ENCODE measurements at regions not wholly inside any gene's neighbourhood (a gene's known extent, or its start where the extent isn't known, plus 50 kb on each side); places are given as distances from the start of the nearest gene placed in this dataset.
A peak's percentile ranks its signal among the peaks of the same experiment; 100 is the strongest.

DNA sequence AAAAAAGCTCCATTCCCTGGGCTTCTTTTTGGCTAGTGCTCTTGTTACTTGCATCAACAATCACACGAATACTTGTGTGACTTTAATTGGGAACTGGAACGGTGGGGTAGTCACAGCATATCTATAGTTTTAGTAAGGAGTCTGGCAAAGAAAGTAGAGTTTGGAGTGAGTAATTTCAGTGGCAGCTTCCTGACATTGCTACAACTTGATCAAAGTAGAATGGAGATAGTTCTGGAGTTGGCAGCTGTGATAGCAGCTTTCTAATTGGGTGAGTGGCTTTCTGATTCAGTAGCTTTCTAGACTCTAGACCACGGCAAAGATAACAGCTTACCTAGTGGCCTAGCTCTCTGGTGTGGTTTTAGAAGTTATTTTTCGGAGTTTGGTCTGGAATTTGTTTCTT, 475.0 kb downstream of the TUSC7 start:
- DNase-seq = no peak

DNA sequence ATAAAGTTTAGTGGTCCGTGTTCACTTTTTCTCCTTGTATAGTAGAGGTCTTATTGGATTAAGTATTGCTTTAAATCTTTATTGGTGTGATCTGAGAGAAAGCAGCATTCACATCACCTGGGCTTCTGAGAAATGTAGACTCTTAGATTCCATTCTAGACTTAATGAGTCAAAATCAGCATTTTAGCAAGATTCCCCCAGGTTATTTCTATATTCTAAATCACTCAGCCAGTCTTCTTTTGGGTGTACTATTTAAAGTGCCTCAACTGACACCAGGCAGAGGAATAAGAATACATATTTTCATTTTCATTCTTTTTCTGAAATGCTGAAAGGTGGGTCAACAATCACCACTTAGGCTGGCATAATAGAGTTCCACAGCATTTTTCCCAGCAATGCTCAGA, 481.7 kb downstream of the TUSC7 start:
- no peak for DNase-seq

DNA sequence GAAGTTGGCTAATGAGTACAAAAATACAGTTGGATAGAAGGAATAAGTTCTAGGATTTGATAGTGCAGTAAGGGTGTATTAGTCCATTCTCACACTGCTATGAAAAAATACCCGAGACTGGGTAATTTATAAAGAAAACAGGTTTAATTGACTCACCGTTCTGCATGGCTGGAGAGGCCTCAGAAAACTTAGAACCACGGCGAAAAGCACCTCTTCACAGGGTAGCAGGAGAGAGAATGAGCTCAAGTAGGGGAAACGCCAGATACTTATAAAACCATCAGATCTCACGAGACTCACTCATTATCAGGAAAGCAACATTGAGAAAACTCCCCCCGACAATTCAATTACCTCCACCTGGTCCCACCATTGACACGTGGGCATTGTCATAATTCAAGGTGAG, 483.3 kb downstream of the TUSC7 start:
- DNase-seq = no peak

DNA sequence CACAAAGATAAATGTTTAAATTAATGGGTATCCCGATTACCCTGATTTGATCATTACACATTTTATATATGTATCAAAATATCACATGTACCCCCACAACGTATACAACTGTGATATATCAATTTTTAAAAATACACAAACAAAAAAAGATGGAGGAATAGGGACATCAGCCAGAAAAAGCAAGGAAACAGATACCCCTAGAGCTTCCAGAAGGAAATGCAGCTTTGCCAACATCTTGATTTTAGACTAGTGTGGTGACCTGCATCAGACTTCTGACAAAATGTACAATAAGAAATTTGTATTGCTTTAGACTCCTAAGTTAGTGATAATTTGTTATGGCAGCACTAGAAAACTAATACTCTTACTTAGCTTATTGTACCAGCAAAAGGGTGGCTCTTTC, 483.8 kb downstream of the TUSC7 start:
- DNase-seq = no peak

DNA sequence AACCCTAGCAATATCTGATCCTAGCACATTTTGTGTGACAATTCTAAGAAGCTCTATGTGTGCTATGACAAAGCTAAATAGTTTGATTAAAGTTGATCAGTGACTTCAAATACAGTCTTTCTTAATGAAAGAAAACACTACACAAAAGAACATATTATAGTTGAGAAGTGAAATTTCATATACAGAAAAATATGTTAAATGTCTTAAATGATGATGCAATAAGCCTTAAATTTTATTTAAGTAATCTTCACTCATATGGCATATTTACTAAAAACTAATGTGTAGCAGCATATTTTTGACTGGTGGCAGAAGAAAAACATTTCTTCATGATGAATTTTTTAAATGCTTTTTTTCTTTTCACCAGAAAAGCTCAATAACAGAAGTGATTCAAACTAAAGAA, 485.5 kb downstream of the TUSC7 start:
- DNase-seq = no peak

DNA sequence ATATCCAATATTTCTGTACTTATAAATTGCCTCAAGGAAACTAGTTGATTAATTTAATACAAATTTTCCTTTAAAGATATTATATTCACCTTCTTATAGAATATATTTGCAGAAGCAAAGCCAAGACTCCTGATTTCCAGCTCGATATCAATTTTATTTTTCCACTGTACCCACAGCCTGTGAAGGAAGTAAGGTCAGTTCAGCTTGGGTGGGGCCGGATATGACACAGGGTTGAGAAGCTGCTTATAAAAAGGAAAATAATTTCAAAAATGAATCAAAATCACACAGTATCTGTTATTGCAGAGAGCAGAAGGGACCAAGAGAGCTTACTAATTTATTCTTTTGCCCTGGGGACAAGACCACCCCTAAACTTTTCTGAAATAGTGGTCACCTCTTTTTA, 491.4 kb downstream of the TUSC7 start:
- no peak for DNase-seq

DNA sequence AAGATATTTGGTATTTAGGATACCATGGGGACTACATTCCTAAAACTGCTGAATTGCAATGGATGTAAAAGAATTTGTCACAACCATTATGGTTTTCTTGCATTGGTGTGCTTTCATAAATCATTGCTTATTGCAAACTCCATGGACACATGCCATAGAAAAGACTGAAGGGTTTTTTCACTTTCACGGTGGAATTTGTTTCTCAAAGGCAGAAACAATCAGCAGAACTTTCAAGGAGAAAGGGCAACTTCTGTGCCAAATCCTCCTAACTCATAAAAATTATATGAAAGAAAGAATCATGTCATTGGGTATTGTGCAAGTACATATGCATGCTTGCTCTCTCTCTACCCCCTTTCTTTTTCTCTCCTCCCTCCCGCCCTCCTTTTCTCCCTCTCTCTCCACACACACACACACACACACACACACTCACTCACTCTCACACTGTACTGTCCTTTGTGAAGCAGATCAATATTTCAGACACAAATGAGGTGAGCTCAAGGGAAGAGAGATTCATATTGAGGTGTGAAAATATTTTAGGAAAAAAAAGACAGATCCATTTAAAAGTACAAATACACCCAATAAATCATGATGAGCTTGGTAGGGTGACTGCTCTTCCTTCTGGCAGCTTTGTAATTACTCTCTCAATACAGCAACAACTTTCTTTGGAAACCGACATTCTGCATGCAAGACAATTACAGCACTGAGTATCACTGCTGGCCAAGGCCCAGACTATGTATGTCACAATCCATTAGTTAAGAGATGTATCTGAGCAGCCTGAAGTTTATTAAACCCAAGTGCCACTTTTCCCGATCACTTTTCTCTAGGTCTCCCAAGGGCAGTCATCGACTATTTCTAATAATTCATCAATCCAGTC, 492.6 kb downstream of the TUSC7 start:
- DNase-seq = peak; percentile 6

DNA sequence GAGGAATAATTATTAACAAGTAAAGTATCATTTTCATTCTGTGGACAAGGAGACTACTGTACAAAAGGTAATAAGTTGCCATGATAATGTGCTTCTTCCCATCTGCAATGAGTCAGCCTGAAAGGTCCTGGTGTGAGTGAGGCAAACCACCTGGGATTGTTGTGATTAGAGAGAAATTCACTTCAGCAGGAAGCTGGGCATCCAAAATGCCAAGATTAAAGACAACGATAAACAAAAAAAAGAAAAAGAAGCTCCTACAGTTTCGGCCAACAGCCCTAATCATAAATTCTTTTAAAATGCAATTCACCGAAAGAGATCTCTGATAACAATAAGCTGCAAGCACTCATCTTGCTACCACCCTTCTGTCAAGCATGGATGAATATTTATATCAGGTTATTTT, 507.8 kb downstream of the TUSC7 start:
- DNase-seq = no peak

DNA sequence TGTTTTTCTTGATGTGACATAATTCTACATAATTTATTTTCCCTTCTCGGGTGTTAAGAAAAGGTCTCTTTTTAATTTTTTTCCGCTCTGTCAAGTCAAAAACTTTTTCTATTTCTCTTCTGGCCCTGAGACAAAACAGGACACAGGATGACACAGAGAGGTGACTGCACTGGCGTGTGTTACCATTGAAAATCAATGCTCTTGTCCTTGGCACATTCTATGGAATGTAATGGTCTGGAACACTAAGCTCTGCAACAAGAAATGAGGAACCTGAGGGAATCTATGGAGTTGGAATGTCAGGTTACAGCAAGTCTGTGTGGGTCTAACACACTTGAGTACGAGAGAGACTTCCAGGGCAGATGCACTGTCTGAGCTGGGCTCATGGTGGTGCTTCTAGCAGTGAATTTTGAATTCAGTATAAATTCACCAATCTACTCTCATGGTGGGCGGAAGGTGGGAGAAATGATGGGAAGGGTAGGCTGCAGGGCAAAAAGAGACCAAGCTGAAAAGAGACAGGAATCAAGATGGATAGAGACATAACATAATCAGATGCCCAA, 508.3 kb downstream of the TUSC7 start:
- no peak for DNase-seq

DNA sequence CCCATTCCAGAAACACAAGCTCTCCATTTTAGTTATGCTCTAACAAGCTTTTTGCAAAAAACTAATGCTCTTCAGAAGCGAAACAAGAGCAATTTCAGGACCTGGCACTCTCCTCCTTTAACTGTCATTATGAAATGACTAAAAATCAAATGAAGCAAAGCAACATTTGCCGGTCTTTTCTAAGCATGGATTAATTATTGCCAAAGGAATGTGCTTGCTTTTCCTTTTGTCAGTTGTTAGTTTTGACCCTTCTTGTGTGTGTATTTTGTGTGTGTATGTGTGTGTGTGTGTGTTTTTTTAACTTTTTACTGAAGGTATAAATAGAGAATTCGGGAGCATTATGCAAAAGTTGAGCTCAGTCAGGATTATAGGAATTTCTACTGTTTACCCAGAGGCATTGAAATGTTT, 509.1 kb downstream of the TUSC7 start:
- DNase-seq = peak; percentile 19

DNA sequence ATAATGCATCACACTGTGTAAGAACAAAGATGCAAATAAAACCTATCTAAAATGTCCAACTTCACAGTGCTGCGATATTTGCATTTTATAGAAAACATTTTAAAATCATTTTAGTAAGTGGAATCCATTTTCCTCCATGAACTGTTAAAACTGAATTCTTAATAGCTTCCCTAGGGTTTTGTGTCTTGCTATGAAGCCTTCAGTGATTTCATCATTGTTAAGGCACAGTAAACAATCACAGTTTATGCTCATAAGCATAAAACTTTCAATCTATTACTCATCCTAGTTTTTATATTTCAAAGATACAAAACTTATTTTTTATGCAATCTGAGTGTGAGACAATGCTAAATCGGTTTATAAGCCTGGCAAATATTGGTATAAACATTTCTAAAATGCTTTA, 509.7 kb downstream of the TUSC7 start:
- DNase-seq = no peak

DNA sequence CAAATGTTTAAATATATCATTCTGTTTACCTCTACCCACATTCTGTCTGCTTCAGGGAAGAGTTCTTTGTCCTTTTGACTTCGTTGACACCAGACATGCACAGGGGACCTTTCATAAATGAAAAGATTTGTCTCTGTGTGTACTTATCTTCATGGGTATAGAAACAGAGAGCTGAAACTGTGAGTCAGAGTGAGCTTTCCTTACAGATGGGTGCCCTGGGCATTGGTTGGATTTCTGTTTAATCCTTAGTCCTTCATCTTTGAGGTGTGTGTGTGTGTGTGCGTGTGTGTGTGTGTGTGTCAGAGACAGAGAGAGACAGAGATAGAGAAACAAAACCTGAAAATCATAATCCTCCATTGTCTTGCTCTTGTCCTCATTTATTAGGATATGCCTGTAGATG, 517.4 kb downstream of the TUSC7 start:
- DNase-seq = no peak

DNA sequence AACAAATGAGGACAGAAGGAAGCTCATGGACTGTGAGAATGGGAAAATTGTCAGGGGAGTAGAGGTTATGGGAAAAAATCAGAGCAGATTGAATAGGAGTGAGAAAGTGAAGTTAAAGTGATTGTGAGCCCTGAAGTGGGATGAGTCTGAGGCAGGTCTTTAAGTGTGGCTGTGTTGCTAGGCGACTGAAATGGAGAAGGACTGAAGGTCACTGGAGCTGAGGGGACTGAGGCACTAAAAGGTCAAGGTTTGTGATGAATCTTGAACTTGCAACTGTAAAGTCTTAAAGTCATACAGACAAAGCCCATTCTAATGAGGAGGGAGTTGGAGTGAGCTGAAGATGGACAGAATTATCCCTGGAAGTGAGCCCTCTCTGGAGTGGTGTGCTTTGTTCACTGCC, 518.9 kb downstream of the TUSC7 start:
- DNase-seq = no peak

DNA sequence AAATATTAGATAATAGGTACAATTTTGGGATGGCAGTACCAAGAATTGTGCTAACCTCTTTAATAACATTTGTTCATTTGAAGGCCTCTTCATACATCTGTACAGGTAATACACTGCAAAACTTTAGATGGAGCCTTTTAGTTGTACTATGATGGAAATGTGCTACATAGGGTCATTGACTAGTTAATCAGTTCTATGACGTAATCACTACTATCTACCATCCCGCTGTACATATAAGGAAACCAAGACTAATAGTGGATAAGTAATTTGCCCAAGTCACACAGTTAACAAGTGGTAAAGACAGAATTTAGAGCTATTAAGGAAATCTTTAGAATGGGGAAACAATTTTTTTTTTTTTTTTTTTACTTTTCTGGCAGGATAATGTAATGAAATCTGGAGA, 521.3 kb downstream of the TUSC7 start:
- DNase-seq = no peak

DNA sequence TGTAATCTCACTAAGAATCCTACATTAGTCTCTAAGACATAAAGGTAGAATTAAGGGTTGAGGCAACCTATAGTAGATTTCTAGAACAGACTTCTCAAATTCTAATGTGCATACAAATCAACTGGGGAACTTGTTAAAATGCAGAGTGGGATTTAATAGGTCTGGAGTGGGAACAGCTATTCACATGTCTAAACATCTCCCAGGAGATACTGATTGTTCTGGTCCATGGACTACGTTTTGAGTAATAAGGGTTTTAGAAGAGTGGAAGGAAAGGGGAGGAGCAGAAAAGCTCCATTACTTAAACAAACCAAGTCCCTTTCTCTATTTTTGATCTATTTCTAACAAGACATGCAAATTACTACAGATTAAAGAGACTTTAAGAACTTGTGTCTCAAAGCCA, 524.8 kb downstream of the TUSC7 start:
- no peak for DNase-seq

DNA sequence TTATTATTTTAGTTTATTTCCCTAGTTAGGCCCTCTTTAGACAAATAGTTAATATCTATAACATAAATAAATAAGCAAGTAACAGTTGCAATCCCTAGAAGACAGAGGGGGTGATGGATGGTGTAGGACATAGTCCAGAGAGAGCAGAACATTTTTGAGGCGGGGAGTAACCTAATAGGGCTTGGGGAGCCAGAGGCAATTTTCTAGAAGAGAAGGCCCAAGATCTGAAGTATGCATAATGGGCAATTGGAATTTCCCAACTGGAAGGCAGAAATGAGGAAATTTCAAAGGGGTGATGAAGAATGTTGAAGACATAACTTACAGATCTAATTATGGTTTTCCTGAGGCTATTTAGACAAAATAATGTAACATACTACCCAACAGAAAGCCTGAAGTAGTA, 525.7 kb downstream of the TUSC7 start:
- no peak for DNase-seq

DNA sequence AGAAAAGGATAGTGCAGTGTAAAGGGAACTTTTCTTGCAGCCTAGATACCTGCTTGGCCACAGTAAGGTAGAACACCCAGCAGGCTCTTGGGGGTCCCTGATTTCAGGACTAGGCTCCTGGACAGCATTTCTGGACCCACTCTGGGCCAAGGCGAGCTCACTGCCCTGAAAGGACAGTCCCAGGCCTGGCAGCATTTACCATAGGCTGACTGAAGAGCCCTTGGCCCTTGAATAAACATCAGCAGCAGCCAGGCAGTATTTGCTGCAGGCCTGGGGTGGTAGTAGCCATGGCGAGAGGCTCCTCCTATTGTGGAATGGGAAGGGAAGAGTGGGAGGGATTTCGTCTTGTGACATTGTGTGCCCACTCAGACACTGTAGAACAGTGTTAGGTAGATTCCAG, 529.2 kb downstream of the TUSC7 start:
- DNase-seq = no peak

DNA sequence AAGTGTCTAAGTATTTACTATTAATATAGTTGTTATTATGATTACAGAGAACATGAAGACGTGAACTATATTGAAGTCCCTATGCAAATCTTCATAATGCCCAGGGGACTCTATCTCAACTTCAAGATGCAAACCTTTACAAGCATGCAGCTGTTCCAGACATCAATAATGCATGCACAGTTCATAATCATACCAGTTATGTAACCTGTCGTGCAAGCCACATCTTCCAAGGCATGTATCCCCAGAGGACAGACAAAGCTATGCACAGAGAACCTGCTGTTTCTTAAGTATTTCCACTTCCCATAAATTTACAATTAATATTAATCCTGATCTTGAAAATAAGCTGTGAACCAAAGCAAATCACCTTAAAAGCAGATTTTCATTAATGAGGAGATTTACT, 534.1 kb downstream of the TUSC7 start:
- no peak for DNase-seq

DNA sequence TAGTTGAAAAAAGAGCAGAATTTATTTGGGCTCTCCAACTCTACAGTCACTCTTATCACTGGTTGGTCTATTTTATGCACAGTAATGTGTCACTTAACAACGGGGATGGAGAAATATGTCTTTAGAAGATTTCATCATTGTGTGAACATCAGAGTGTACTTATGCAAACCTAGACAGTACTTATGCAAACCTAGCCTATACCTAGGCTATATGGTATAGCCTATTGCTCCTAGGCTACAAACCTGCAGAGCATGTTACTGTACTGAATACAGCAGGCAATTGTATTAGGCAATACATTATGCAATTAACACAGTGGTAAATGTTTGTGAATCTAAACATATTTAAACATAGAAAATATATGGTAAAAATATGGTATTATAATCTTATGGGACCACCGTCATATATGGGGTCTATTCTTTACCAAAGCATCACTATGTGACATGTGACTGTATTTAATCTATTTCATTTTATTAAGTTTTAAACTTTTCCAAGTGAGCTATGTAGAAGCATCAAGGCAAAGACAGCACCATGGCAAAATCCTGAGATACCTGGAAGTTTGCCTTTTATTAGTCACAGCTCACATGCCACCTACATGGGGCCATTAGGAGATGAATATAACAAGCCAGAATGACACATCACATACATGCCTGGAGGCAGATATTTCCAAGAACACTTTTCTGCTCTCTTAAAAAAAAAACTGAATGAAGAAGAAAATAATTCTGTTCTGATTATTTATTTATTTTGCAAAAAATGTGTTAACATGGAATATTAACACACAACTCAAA, 537.4 kb downstream of the TUSC7 start:
- no peak for DNase-seq

DNA sequence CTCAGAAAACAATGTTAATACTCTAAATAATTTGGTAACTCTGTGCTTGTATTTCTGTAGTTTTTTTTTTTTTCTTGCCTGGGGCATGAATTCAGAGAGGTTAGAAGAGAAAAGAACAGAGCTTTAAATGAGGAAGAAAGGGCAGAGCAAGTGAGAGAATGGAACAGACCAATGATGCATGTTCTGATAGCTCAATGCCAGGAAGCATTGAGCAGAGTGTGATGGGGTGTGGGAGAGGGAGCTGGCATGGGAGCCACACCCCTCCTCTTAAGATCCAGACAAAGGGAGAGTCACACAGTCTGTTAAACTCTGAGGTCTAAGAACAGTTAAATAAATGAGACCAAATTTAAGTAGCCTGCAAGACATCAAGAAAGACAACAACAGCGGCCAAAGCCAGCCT, 538.6 kb downstream of the TUSC7 start:
- DNase-seq = no peak

DNA sequence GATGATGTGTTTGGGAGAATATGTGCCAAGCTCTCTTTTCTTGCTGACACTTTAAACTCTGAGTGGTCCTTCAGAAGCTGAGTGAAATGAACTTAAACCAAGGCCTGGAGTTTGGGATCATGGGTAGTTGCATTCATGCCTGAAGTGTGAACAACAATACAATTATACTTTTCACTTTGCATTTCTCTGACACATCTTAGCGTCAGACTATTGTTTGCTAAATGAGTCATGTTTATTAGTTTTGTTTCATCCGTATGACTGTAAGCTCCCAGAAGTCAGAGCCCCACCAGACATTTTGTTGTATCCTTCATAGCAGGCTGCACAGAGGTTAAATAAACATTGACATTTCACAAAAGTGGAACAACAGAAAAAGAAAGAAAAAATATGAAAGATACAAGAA, 542.6 kb downstream of the TUSC7 start:
- no peak for DNase-seq

DNA sequence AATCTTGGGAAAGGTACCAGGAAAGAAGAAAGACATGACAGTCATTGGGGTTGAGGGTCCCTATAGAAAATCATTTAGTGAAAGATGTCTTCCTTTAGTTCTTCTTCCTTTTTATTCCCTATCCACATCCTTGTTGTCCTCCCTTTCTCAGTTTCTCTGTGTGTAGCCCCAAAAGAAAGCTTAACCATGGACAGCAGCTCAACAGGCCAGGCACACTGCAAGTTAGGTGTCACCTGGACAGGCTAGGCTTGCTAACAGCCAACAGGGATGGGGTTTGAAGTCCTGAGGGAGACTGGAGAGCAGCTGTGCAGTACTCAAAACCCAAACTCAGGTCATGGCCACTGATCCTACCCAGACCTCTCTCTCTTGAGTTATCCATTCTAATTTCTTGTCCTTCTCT, 543.1 kb downstream of the TUSC7 start:
- DNase-seq = no peak

DNA sequence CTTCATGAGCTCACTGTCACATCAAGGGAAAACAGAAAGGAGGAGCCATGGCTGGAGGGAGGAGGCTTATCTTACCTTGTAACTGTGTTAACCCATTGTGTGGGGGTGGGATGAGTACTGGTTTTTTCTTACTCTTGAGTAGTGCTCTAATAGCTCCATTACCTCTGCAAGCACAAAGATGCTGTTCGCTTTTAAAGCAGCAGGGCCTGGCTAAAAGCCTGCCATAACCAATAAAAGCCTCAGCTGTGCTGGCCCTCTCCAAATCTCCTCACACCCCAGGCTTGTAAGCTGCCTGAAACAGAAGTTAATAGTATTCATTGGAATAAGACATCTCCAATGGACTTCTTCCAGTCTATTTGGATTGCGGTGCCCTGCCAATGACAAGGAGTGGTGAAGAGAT, 544.1 kb downstream of the TUSC7 start:
- DNase-seq = no peak

DNA sequence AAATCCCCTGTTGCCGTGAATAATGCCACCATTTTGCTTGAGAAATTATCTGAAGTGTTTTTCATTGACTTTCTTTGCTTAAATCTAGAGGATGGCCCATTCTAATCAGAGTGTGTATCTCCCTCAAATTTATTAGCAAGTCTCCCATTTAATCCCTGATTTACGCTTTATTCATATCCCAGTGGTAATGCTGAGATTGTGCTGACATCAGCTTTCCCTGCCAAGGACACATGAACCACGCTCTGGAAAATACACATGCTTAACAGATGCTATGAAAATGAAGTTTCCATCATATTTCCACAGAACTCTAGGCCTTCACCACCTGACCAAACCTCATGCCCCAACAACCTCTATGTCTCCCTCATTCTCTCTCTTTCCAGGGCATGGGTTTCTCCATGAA, 545.4 kb downstream of the TUSC7 start:
- no peak for DNase-seq

Measured in tongue (tissue), 1 donor.